Stimulated activated CD8-positive, alpha-beta memory T cell treated with anti-CD3 and anti-CD28 coated beads, Interleukin-4, amount 100 ng/mL, for 1 hour (primary cell): ENCODE measurements at regions not wholly inside any gene's neighbourhood (a gene's known extent, or its start where the extent isn't known, plus 50 kb on each side); places are given as distances from the start of the nearest gene placed in this dataset.
"Not testable (repeated sequence)": the region's sequence is repeated elsewhere in the genome, so short reads cannot be mapped to it uniquely, and the experiment has no call there.

Source experiments
- DNase-seq, 2 donors: peaks; one replicate each; pipeline ENCODE4 v3.0.0-alpha.2; 2020; ENCODE audit warnings: low read depth in 2 of 2, low spot score in 1 of 2

GRCh38 chr14:97975216-97975615, 1178.0 kb downstream of the VRK1 start:
- DNase-seq, result no peak

DNA sequence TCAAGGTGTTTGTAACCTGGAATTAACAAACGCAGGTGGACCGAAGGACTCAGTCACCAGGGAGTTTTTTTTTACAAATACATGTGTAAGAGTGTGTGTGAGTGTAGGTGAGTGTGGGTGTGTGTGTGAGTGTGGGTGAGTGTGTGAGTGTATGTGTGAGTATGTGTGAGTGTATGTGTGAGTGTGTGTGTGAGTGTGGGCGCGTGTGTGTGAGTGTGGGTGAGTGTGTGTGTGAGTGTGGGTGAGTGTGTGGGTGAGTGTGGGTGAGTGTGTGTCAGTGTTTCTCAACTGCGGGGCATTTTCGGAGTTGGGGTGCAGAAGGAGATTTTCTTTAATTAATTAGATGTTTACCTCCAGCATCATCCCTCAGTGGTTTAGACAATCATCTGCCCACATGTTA, 1178.8 kb downstream of the VRK1 start:
- DNase-seq, result no peak

GRCh38 chr14:97976861-97977260, 1179.7 kb downstream of the VRK1 start:
- no peak for DNase-seq

DNA sequence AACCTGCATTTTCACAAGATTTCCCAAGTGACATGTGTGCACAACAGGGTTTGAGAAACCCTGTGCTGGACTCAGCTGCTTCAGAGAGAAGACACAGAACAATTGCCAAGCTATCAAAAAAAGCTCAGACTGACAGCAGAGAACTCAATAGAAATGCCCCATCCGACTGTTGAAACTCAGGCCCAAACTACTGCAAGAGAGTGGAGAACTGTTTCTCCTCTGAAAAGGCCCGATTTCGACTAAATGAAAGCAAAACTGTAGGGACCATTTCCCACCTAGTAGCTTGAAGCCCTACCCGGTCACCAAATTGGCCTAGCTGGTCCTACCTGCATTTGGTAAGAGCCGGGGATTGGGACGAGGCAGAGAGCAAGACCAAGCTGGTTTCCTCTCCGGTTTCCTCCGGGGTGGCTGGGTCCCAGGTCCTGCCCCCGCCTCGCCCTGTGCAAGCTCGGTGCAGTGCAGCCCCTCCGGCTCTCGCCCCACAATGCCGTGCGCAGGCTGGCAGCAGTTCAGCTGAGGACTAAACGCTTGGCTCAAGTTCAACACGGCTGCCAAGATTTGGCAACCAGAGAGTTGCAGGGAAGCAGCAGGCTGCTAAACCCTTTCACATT, 1180.6 kb downstream of the VRK1 start:
- peak; percentile 28 to 59 for DNase-seq

DNA sequence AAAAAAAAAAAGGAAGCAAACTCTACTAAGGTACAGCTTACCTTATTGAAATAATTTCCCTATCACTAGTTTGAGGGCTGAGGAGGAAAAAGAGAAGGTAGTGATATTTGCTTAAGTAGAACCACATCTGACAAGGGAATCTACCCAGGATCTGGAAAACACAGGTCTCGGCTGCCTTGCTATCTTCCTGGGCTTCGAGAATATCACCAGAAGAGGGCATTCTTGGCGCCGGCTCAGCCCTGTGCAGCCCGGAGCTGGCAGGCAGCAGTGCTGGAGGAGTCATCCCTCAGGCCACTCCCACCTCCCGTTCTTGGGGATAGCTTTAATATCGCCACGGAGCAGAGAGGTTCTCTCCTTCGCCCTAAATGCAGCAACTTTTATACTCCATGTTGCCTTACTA, 1181.2 kb downstream of the VRK1 start:
- DNase-seq, result peak; percentile 36 to 59

DNA sequence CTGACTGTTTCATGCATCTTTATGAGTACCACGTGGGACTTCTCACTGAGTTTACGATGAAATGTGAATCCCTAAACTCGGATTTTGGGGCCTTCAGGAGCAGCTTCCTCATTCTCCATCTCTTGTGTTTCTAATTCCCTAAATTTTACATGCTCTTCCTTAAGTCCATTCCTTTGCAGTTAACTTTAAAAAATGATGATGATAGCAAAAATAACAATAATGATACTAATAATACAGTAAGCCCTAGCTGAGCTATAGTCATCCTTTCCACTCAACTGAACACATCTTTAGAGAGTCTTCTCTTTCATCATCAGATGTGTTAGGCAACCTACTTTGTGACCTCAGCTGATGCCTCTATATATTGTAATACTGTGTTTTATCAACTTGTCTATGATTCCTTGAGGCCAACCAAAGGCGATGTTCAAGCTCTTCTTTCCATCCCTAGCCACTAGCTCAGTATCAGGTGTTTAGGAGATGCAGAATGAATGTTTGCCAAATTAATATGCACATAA, 1196.4 kb downstream of the VRK1 start:
- no peak for DNase-seq

GRCh38 chr14:97994020-97994531, 1196.9 kb downstream of the VRK1 start:
- no peak for DNase-seq

- DNase-seq, result no peak
Measured at GRCh38 chr14:97995038-97995437, 1197.9 kb downstream of the VRK1 start.

- DNase-seq, result no peak
Measured at GRCh38 chr14:97995531-97995930, 1198.3 kb downstream of the VRK1 start.

- DNase-seq, result no peak
Measured at GRCh38 chr14:98006008-98006407, 1208.8 kb downstream of the VRK1 start.

DNA sequence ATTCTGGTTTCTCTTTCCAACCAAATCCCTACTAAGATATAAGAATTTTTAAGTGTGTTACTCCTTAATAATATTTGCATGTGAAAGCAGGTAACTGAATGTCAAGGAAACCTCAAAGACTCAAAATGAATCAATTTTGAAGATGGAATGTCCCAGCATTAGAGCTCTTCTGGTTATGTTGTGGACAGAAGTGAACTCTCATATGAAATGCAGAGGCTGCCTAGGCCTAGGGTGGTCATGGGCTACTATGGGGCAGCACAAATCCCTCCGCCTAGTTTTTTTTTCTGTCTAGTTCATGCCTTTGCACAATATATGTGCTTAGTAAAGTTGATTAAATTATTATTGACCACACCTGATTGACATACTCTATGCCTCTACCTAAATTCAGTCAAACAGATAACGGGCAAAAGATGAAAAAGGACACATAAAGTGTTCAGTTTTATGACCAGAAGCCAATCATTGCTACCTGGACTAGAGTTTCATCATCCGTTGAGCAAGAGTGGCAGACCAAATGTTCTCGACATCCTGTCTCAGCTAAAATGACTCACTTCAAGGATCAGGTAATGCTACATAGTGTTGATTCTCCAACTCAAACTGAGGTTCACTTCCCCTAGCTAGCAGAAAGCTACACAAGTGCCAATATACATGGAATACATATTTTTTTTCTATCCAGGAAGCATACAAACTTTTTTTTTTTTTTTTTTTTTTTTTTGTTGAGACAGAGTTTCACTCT, 1211.4 kb downstream of the VRK1 start:
- DNase-seq, result no peak

- DNase-seq, result not testable (repeated sequence)
Measured at GRCh38 chr14:98009177-98009576, 1212.0 kb downstream of the VRK1 start.

DNA sequence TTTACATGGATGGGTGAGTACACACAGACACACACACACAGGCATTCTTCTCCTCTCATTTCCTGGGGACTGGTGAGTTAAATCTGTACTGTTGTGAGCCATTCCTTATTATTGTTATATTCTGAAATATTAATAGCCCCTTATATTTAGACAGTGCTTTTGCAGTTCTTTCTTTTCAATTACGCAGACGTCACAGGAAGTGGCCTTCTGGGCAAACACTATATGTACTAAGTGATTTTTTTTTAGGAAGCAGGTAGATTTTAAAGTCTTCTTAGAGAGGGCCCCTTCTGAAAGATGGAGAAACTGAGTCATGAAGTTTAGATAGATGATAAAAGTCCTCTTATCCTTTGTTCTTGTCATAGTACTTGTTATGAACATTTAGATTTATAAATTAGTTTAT, 1213.6 kb downstream of the VRK1 start:
- DNase-seq, result no peak

GRCh38 chr14:98014851-98015615, 1217.9 kb downstream of the VRK1 start:
- no peak for DNase-seq

- DNase-seq, result no peak
Measured at GRCh38 chr14:98015921-98016320, 1218.7 kb downstream of the VRK1 start.

- no peak for DNase-seq
Measured at GRCh38 chr14:98018628-98019027, 1221.4 kb downstream of the VRK1 start.

DNA sequence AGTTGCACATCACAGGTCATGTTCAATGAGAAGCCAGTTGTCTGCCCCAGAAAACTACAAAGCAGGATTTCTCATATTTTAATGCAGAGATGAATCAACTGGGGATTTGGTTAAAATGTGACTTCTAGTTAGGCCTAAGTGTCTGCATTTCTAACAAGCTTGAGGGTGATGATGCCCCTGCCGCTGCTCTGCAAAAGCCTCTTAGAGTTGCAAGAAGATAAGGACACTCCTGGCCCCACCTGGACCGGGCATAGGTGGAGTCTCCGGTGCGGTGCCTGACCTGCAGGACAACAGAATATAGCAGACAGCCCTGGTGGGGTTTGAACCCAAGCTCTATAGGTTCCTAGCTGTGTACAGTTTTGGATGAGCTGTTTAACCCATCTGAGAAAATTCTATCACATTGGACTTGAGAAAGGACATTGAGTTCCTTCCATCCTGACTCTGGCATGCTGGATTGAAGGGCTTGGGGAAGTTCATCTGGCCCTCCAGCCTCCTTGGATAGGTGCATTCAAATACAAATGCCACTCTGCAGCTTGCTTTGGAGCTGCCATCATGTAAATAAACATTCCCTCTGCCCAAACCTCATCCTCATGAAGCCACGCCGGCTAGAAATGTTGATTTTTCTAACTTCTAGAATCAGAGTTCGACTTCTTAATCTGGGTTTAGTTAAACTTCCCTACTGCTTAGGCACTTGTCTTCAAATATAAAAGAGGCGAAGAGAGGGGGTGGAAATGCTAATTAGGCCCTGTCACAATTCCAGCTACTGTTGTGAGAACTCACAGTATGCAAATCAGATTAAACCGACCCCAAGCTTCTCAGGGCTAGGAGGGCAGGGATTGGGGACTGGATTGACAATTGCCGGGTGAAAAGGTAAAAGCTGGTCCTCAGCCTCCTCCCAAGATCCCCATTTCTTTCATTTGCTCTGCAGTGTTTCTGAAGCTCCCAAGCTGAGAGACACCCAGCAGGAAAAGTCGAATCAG, 1225.6 kb downstream of the VRK1 start:
- no peak for DNase-seq

DNA sequence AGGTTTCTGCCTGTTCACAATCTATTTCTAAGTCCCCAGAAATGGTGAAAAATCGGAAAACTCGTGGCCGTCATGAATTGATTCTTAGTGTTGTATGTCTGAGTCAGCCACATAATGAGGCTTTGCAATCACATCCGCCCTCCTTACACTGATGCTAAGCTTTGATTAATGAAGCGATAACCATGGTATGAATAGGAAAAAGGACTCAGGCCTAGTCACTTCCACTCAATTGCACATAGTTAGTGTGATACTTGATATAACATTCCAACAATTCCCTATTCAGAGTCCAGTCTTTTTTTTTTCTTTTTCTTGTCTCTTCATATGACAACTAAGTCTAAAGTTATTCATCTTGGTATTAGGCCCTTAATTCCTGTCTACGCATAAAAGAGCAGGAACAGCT, 1231.0 kb downstream of the VRK1 start:
- no peak for DNase-seq

DNA sequence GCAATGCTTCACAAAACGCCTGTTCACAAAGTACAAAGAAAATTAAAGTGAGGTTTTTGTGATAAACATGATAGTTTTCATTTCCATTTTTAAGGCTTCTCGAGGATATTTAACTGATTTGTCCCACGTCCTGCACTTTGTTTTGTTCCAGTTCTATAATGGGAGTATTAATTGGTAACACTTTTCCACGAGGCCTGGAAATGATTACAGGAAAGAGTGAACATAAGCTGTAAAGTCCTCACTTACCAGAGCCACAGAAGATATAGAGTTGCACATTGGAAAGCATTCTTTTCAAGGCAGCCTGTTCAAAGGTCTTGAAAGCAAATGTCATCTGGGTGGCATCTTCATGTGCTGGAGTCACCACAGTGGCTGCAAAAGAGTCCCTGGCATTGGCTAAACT, 1236.6 kb downstream of the BCL11B start:
- no peak for DNase-seq

- no peak for DNase-seq
Measured at GRCh38 chr14:98037831-98038230, 1234.2 kb downstream of the BCL11B start.

- DNase-seq, result no peak
Measured at GRCh38 chr14:98056946-98057345, 1215.1 kb downstream of the BCL11B start.
